ENCODE measurements at regions not wholly inside any gene's neighbourhood (a gene's known extent, or its start where the extent isn't known, plus 50 kb on each side); places are given as distances from the start of the nearest gene placed in this dataset.

DNA sequence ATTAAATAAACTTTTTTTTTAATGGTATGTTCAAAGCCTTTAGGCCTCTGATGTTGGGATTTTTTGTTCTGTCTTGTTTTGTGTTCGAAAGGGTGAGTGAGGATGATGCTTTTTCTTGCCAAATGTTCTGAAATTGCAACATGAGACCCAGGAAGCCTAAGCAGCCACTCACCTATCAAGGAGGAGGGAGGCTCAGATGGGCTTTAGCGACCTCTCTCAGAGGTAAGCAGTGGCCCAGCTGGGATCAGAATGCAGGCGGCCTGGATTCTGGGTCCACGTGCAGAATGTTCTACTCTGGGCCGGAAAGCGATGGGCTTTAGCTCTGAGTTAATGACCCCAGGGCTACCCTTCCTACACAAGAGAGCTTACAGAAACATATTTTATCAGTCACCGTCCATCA, 386.6 kb downstream of the SOX9 start:
- H3K36me3 ChIP-seq (ENCODE audit: insufficient read depth, low read length) = no peaks in the 10 kb centered on the region
- peaks cover 0 to under 1% of the 10 kb centered on the region in 2 experiments for H3K9me3 ChIP-seq (ENCODE audit: control insufficient read depth in 1 of 2, insufficient read depth in 1 of 2, low read length in 2 of 2)
- no peaks in the 10 kb centered on the region for H3K4me1 ChIP-seq (ENCODE audit: insufficient read depth, low read length)
- intact Hi-C loops (cut with DNase I, micrococcal nuclease) = no loop called here
- no peak for ATAC-seq (ENCODE audit: poor library complexity)
- no peak overlapping the region for H3K4me3 Mint-ChIP-seq
- H3K27ac Mint-ChIP-seq = no peak overlapping the region
- H3K36me3 Mint-ChIP-seq (ENCODE audit: low read depth) = no peaks in the 10 kb centered on the region
- no peak for TF ChIP-seq CTCF (IDR thresholded peaks at IDR 0.05)
- CTCF ChIA-PET = no interaction called here
- no peaks in the 10 kb centered on the region for H3K4me1 Mint-ChIP-seq (ENCODE audit: low read depth)
- H3K27me3 ChIP-seq (ENCODE audit: control insufficient read depth in 1 of 2, insufficient read depth in 2 of 2, low read length in 2 of 2) = peaks cover 0 to 3% of the 10 kb centered on the region in 2 experiments
- DNase-seq = no peak
- H3K9me3 Mint-ChIP-seq = no peaks in the 10 kb centered on the region
- POLR2A ChIA-PET = no interaction called here
- peaks cover 22% of the 10 kb centered on the region for H3K27me3 Mint-ChIP-seq
- H3K4me3 ChIP-seq (ENCODE audit: low read length) = no peak overlapping the region
- H3K27ac ChIP-seq (ENCODE audit: low read depth in 1 of 2, low read length in 2 of 2) = no peak overlapping the region

DNA sequence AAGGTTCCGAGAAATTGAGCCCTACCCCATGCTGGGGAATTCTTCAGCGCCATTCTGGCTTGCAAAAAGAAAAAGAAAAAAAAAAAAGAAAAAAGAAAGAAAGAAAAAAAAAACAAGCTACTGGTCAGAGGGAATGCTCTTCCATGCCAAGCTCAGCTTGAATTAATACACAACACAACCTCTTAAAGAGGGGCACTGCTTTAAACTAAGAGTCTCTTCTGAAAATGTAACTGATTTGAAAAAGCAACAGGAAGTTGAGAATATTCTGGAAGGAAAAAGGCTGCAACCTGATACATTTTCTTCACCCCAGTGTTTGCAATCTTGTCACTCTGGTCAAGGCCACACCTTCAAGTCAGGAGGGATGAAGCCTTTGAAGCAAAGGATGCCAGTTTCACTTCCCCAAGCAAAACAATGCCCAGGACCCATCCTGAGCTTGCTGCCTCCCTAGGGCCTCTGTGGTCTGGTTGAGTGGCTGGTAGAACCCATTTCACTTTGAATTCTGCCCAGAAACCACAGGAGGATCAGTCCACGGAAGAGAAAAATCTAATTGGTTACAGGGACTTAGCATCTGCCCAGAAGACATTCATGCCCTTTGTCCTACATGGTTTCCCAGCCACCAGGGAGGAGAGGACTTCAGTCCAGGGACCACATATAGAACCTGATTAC, 389.7 kb downstream of the SOX9 start:
- DNase-seq (no peak), ATAC-seq (ENCODE audit: poor library complexity) (no peak)
- H3K27me3 Mint-ChIP-seq = peaks cover 19% of the 10 kb centered on the region
- Histone ChIP-seq H3K27me3 (ENCODE audit: control insufficient read depth in 1 of 2, insufficient read depth in 2 of 2, low read length in 2 of 2) (no peaks in the 10 kb centered on the region), H3K4me3 (ENCODE audit: low read length) (no peak overlapping the region), H3K36me3 (ENCODE audit: insufficient read depth, low read length) (no peaks in the 10 kb centered on the region), H3K9me3 (ENCODE audit: control insufficient read depth in 1 of 2, insufficient read depth in 1 of 2, low read length in 2 of 2) (peaks cover 0 to 2% of the 10 kb centered on the region in 2 experiments), H3K4me1 (ENCODE audit: insufficient read depth, low read length) (no peaks in the 10 kb centered on the region), H3K27ac (ENCODE audit: low read depth in 1 of 2, low read length in 2 of 2) (no peak overlapping the region)
- TF ChIP-seq CTCF (IDR thresholded peaks at IDR 0.05) = no peak
- H3K9me3 Mint-ChIP-seq = no peaks in the 10 kb centered on the region
- H3K36me3 Mint-ChIP-seq (ENCODE audit: low read depth) = no peaks in the 10 kb centered on the region
- no peaks in the 10 kb centered on the region for H3K4me1 Mint-ChIP-seq (ENCODE audit: low read depth)
- ChIA-PET POLR2A (interaction anchor here (0.6 kb wide), 1 partner anchor 420 kb away, joined by 3 read pairs; no protein-coding TSS in a partner anchor), CTCF (no interaction called here)
- intact Hi-C loops (cut with DNase I, micrococcal nuclease) = no loop called here
- no peak overlapping the region for H3K27ac Mint-ChIP-seq
- no peak overlapping the region for H3K4me3 Mint-ChIP-seq

DNA sequence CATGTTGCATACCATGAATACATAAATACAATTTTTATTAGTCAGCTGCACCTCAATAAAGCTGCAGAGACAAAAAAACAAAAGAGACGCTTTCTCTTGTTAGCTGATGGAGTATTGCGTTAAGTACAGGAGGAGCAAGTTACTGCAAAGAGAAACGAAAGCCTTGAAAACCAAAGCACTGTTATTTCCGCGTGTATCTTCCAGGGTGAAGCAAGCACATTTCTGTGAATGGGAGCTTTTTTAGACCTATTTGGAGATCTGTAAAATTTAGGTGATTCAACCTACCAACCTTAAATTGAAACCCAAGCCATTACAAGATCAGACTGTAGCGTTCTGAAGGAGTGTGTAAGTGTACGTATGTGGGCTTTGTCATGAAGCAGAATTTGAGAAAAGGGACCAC, 390.4 kb downstream of the SOX9 start:
- Mint-ChIP-seq H3K9me3 (no peaks in the 10 kb centered on the region), H3K36me3 (ENCODE audit: low read depth) (no peaks in the 10 kb centered on the region), H3K27ac (no peak overlapping the region), H3K4me3 (no peak overlapping the region), H3K27me3 (peaks cover 24% of the 10 kb centered on the region), H3K4me1 (ENCODE audit: low read depth) (no peaks in the 10 kb centered on the region)
- Histone ChIP-seq H3K27me3 (ENCODE audit: control insufficient read depth in 1 of 2, insufficient read depth in 2 of 2, low read length in 2 of 2) (no peaks in the 10 kb centered on the region), H3K4me3 (ENCODE audit: low read length) (no peak overlapping the region), H3K9me3 (ENCODE audit: control insufficient read depth in 1 of 2, insufficient read depth in 1 of 2, low read length in 2 of 2) (peaks cover 0 to 4% of the 10 kb centered on the region in 2 experiments), H3K36me3 (ENCODE audit: insufficient read depth, low read length) (no peaks in the 10 kb centered on the region), H3K27ac (ENCODE audit: low read depth in 1 of 2, low read length in 2 of 2) (no peak overlapping the region), H3K4me1 (ENCODE audit: insufficient read depth, low read length) (no peaks in the 10 kb centered on the region)
- POLR2A ChIA-PET = no interaction called here
- no peak for TF ChIP-seq CTCF (IDR thresholded peaks at IDR 0.05)
- intact Hi-C loops (cut with DNase I, micrococcal nuclease) = no loop called here
- CTCF ChIA-PET = no interaction called here
- DNase-seq = no peak
- no peak for ATAC-seq (ENCODE audit: poor library complexity)

Data from CD4-positive, alpha-beta T cell (primary cell).